ENCODE measurements at regions not wholly inside any gene's neighbourhood (a gene's known extent, or its start where the extent isn't known, plus 50 kb on each side); places are given as distances from the start of the nearest gene placed in this dataset.

DNA sequence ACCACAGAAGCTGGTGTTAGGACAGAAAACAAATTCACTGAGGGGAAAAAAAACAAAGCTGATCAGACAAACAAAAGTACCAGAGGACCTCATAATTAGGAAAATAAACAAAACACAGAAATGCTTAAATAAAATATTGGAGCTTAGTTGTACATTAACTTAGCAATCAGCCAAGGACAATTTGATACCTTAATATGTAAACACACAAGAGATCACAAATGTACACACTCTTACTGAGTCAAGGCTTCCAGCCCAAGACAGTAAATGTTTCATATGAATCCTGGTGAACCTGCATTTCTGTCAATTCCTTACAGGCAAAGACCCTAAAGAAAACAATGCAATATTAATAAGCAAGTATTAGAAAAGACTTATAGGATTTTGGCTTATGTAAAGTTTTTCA is 62.0 kb upstream of the SPTLC3 start:
- TF ChIP-seq JUN (IDR thresholded peaks at IDR 0.05; ENCODE audit: low read depth, low read length) (no peak), GABPA (IDR thresholded peaks at IDR 0.05; ENCODE audit: borderline replicate concordance, insufficient read depth, low read length) (no peak), POLR2A (IDR thresholded peaks at IDR 0.05; ENCODE audit: control extremely low read depth in 1 of 2, low read depth in 2 of 2, low read length in 2 of 2) (no peak), CEBPB (IDR thresholded peaks at IDR 0.05; ENCODE audit: low read depth, low read length) (no peak), RAD21 (IDR thresholded peaks at IDR 0.05 in 1 of 2, conservative IDR thresholded peaks at IDR 0.05 in 1 of 2; ENCODE audit: low read depth in 2 of 2, low read length in 2 of 2) (no peak), KDM4A (IDR thresholded peaks at IDR 0.05; ENCODE audit: low read depth, low read length, severe bottlenecking) (no peak), CTBP2 (IDR thresholded peaks at IDR 0.05; ENCODE audit: borderline replicate concordance, insufficient read depth, insufficient read length, low read length) (no peak), SAP30 (IDR thresholded peaks at IDR 0.05; ENCODE audit: insufficient read depth, insufficient replicate concordance, low read length) (no peak)
- TF ChIP-seq, protein P1, sequence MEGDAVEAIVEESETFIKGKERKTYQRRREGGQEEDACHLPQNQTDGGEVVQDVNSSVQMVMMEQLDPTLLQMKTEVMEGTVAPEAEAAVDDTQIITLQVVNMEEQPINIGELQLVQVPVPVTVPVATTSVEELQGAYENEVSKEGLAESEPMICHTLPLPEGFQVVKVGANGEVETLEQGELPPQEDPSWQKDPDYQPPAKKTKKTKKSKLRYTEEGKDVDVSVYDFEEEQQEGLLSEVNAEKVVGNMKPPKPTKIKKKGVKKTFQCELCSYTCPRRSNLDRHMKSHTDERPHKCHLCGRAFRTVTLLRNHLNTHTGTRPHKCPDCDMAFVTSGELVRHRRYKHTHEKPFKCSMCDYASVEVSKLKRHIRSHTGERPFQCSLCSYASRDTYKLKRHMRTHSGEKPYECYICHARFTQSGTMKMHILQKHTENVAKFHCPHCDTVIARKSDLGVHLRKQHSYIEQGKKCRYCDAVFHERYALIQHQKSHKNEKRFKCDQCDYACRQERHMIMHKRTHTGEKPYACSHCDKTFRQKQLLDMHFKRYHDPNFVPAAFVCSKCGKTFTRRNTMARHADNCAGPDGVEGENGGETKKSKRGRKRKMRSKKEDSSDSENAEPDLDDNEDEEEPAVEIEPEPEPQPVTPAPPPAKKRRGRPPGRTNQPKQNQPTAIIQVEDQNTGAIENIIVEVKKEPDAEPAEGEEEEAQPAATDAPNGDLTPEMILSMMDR (IDR thresholded peaks at IDR 0.05; ENCODE audit: control extremely low read depth in 1 of 3, insufficient read depth in 1 of 3, low read depth in 1 of 3, low read length in 3 of 3): no peak
- TF ChIP-seq, protein P2, sequence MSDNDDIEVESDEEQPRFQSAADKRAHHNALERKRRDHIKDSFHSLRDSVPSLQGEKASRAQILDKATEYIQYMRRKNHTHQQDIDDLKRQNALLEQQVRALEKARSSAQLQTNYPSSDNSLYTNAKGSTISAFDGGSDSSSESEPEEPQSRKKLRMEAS (IDR thresholded peaks at IDR 0.05): no peak

Measured in H1 (cell line).